Cerebellar nuclear complex (tissue), 1 donor: ENCODE measurements at regions not wholly inside any gene's neighbourhood (a gene's known extent, or its start where the extent isn't known, plus 50 kb on each side); places are given as distances from the start of the nearest gene placed in this dataset.

Experiments
- DNase-seq, 2 experiments: peaks; one replicate each; lab custom pipeline; 2025; lab: John Stamatoyannopoulos, UW

DNA sequence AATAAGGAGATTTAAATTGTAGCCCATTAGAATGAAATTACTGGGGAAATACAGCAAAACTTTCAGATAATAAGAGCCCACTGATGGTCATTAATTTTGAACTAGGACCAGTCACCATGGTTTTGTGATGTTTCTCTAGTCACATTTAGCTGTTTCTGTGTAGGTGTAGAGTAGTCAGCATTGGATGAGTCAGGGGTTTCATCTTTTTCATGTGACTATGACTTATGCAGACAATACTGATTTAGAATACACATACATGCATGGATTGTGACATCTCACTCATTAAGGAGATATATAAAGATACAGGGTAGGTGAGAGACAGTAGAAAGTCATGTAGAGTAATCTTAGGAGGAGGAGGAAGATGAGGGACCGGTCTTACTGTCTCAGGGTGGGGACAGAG is 1192.7 kb downstream of the KCNT2 start:
- no peak for DNase-seq

GRCh38 chr1:195394567-195394966 is 1213.7 kb downstream of the KCNT2 start:
- no peak for DNase-seq

GRCh38 chr1:195376190-195376589 is 1232.0 kb downstream of the KCNT2 start:
- no peak for DNase-seq

DNA sequence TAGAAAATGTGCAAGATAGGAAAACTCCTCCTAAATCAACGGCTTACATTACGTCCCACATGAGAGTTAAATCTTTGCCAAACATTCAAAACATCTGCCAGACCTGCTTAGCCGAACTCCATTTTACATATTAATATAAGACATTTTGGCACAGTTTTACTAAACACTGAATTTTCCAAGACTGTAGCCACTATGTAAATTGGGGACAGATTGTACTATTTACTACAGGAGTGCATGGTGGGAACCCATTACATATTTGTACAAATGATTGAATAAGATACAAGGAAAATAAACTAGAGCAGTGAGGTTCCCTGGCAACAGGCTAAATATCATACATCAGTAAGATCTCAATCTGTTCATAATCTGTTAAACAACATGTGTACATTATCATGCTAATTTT is 1234.4 kb downstream of the KCNT2 start:
- DNase-seq, result no peak

DNA sequence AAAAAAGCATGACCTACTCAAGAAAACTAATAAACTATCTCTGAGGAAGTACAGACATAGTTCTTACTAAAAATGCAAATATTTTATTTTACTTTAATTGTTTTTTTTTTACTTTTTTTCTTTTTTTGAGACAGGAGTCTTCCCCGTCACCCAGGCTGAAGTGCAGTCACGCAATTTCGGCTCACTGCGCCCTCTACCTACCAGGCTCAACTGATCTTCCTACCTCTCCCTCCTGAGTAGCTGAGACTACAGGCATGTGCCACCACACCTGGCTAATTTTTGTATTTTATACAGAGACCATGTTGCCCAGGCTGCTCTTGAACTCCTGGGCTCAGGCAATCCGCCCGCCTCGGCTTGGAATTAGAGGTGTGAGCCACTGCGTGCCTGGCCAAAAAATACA is 1263.1 kb downstream of the KCNT2 start:
- DNase-seq, result no peak

GRCh38 chr1:195337646-195338045 is 1270.6 kb downstream of the KCNT2 start:
- DNase-seq, result no peak

DNA sequence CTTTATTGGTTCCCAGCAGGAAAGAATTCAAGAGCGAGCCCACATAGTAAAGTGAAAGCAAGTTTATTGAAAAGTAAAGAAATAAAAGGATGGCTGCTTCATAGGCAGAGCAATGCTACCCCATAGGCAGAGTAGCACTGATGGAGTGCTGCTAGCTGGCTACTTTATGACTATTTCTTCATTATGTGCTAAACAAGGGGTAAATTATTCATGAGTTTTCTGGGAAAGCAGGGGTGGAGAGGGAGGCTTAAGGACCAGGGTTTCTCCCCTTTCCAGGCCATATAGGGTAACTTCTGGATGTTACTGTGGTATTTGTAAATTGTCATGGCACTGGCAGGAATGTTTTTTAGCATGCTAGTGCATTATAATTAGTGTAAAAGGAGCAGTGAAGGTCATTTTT is 1271.4 kb downstream of the KCNT2 start:
- no peak for DNase-seq

GRCh38 chr1:195335541-195335940 is 1272.7 kb downstream of the KCNT2 start:
- no peak for DNase-seq

GRCh38 chr1:195332102-195332501 is 1276.1 kb downstream of the KCNT2 start:
- no peak for DNase-seq

- no peak for DNase-seq
These were observed 1279.6 kb downstream of the KCNT2 start for GRCh38 chr1:195328681-195329080.

DNA sequence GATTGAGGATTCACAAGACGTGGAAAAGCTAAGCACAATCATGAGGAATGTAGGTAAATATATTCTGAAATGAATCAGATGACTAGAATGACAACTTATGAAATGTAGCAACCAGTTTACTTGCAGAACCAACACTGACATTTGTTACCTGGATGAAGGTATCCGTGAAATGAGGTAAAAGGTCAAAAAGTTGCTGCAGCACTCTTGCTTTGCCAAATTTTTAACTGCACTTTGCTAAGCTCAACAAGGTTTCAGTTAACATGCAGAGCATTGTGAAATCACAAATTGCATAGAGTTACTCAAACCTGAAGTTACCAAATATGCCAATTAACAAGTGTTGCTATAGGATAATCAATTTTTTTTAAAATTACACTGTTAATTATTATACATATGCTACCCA is 1280.1 kb downstream of the KCNT2 start:
- no peak for DNase-seq

DNA sequence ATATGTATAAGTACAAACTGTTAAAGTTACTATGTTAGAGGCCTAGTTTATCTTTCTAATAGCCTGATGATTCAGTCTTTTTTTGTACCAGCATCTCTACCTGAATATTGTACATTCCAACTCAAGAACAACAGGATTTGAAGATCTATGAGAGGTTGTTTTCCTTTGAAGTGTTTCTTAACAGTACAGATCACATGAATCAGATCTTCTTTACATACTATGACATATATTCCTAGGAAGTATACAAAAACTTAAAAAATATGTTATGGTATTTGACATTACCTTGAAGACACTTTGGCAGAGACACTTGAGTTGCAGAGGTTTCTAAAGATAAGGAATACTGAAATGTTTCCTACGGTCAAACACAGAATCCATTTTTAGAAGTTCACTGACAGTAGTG is 1280.9 kb downstream of the KCNT2 start:
- no peak for DNase-seq

- no peak for DNase-seq
These were observed 1281.9 kb downstream of the KCNT2 start for GRCh38 chr1:195326325-195326724.

GRCh38 chr1:195325181-195325580 is 1283.1 kb downstream of the KCNT2 start:
- DNase-seq, result no peak

DNA sequence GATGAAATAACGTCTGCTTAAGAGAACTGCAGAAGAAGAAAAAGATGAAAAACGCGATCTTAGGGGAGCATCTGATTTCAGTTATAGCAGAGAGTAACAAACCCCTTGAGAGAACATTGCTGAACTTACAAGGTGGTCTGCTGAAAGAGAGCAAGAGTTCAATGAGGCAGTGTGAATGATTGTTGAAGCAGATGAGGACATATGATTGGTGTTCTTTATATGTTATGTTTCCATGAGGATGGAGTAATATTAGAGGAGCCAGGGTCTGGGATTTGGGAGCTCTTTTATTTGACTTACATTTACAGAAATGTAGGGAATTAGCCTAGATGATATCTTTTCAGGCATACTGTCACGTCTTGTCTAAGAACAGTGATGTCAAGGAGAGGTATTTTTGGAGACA is 1302.0 kb downstream of the KCNT2 start:
- DNase-seq, result no peak

GRCh38 chr1:195294911-195295310 is 1313.3 kb downstream of the KCNT2 start:
- DNase-seq, result no peak

- no peak for DNase-seq
These were observed 1329.6 kb downstream of the KCNT2 start for GRCh38 chr1:195278644-195279043.

- DNase-seq, result no peak
These were observed 1332.5 kb downstream of the KCNT2 start for GRCh38 chr1:195275710-195276109.

GRCh38 chr1:195251900-195252299 is 1356.3 kb downstream of the KCNT2 start:
- DNase-seq, result no peak

DNA sequence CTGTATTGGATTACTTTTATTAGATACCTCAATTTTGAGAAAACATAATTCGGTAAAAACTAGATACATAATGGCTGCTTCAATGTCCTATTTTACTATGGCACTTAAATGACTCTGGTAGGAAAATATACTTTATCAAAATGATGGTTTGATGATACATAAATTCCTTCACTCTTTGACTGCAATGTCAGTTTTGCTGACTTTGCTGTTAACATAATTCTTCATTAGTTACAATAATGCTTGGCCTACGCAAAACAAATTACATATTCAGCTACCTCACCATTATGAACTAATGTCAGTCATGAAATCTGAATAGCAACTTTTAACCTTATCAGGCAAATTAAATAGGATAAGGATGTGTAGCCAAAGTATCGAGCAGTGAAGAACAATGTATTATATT is 1364.7 kb downstream of the KCNT2 start:
- no peak for DNase-seq

GRCh38 chr1:195241066-195241465 is 1367.2 kb downstream of the KCNT2 start:
- DNase-seq, result no peak

- DNase-seq, result no peak
These were observed 1369.9 kb downstream of the KCNT2 start for GRCh38 chr1:195238313-195238712.

DNA sequence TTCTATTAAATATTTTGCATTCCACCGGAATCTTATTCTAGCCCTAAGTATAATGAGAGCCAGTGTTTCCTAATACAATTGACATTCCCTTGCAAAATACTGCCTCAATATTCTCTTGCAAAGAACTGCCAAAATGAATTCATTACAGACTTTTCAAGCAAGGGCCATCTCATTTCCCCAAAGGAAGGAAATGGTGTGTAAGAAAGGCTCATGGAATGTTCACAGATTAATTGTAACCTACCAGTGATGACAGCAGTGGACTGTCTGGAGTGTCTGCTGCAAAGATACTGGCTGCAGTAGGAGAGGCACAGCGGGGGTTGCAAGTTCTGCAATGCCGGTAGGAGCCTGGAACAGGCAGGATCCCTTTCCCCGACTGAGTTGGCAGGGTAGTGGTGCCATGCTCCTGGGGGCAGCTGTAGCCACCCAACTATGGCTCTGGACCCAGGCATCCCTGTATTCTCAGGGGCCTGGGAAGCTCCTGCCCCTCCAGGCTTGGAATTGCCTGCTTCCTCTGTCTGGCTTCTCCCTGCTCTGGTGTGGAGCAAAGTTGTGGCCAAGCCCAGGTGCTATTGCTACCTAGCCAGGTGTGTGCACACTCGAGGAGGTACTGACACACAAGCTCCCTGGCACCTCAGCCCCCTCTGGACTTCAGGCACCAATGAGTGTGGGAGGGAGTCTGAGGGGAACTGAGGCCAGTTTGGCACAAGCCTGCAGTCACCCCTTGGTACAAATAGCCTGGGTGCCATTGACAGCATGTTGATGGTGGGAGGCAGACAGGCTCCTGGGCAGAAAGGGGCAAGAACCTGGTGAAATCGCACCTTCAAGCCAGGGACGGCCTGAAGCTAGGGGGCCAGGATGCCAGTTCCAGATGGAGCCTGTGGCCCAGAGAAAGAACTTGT is 1371.0 kb downstream of the KCNT2 start:
- no peak for DNase-seq
